SU-DHL-6 (cell line): ENCODE measurements at regions not wholly inside any gene's neighbourhood (a gene's known extent, or its start where the extent isn't known, plus 50 kb on each side); places are given as distances from the start of the nearest gene placed in this dataset.

ENCODE experiments used
- H2AFZ ChIP-seq: fragments of 200-600 bp; sonication (generic); 2 replicates; pipeline ENCODE4 v1.6.1; 2014; ENCODE audit warnings: low read depth, mild to moderate bottlenecking, moderate library complexity, mixed read lengths, antibody characterized with exemption, low read length; ENCODE audit not compliant: severe bottlenecking
- H3F3A ChIP-seq: fragments of 200-600 bp; shearing (Covaris generic); 2 replicates; pipeline ENCODE4 v1.6.0; 2016; ENCODE audit warnings: antibody characterized with exemption, mild to moderate bottlenecking; ENCODE audit not compliant: insufficient read depth
- H3K27ac ChIP-seq: fragments of 200-600 bp; sonication (generic); 2 replicates; pipeline ENCODE4 v1.5.1; 2016; ENCODE audit warnings: low read depth, mild to moderate bottlenecking, low read length, moderate library complexity, mixed read lengths
- H3K27me3 ChIP-seq: fragments of 200-600 bp; sonication (generic), shearing (Covaris generic); 2 replicates; pipeline ENCODE4 v1.6.0; 2014; ENCODE audit warnings: mild to moderate bottlenecking, low read length
- H3K36me3 ChIP-seq: fragments of 200-600 bp; sonication (generic); 2 replicates; pipeline ENCODE4 v1.6.1; 2014; ENCODE audit warnings: mild to moderate bottlenecking, low read length, mixed read lengths
- H3K4me2 ChIP-seq: fragments of 300-600, 200-600 bp; shearing (Covaris generic), sonication (generic); 2 replicates; pipeline ENCODE4 v1.6.0; 2014; ENCODE audit warnings: low read length, low read depth, mild to moderate bottlenecking; ENCODE audit not compliant: poor library complexity, severe bottlenecking
- H3K4me3 ChIP-seq: fragments of 200-600 bp; sonication (generic); 2 replicates; pipeline ENCODE4 v1.5.1; 2014; ENCODE audit warnings: antibody characterized with exemption, low read length, mild to moderate bottlenecking, mixed read lengths; ENCODE audit not compliant: insufficient read depth, poor library complexity, severe bottlenecking
- H3K79me2 ChIP-seq: fragments of 200-600 bp; sonication (generic); 2 replicates; pipeline ENCODE4 v1.6.1; 2014; ENCODE audit warnings: mild to moderate bottlenecking, low read length, moderate library complexity; ENCODE audit not compliant: insufficient read depth
- H3K9ac ChIP-seq: fragments of 200-600 bp; sonication (generic); 2 replicates; pipeline ENCODE4 v1.7.0; 2014; ENCODE audit warnings: mild to moderate bottlenecking, low read length
- H3K9me2 ChIP-seq: fragments of 200-600 bp; sonication (generic); replicated peaks from 2 replicates; pipeline ENCODE4 v1.6.1; 2014; ENCODE audit warnings: low read length; ENCODE audit not compliant: insufficient read depth
- H3K9me3 ChIP-seq: fragments of 200-600 bp; sonication (generic); 2 replicates; pipeline ENCODE4 v1.6.1; 2014; ENCODE audit warnings: low read length, mixed read lengths; ENCODE audit not compliant: insufficient read depth
- H4K20me1 ChIP-seq: fragments of 200-600 bp; sonication (generic); 2 replicates; pipeline ENCODE4 v1.6.1; 2014; ENCODE audit warnings: low read depth, mild to moderate bottlenecking, antibody characterized with exemption, low read length, moderate library complexity, mixed read lengths
- EZH2phosphoT487 ChIP-seq: fragments of 200-600 bp; sonication (generic), shearing (Covaris generic); conservative IDR thresholded peaks from 2 replicates; pipeline ENCODE4 v1.6.1; 2018; ENCODE audit warnings: mild to moderate bottlenecking, antibody characterized with exemption, low read length, moderate library complexity, mixed read lengths
- TF ChIP-seq, protein P1 (sequence below): fragments of 200-600 bp; sonication (generic); IDR thresholded peaks from one replicate; pipeline ENCODE4 v1.5.1; 2017; ENCODE audit warnings: antibody characterized with exemption, mild to moderate bottlenecking, low read length, moderate library complexity; ENCODE audit not compliant: insufficient read depth, poor library complexity, severe bottlenecking

GRCh38 chr10:78654047-78654590 lies 414.6 kb upstream of the ZMIZ1 start:
- no peaks in the 10 kb centered on the region for H4K20me1 ChIP-seq
- H3K9me2 ChIP-seq: no peaks in the 10 kb centered on the region
- H3K9ac ChIP-seq: no peak overlapping the region
- H3K79me2 ChIP-seq: no peaks in the 10 kb centered on the region
- peaks cover 12% of the 10 kb centered on the region for H3F3A ChIP-seq
- H3K4me2 ChIP-seq: no peak overlapping the region
- H3K4me3 ChIP-seq: no peak overlapping the region
- no peak overlapping the region for H3K27ac ChIP-seq
- H3K27me3 ChIP-seq: no peaks in the 10 kb centered on the region
- H3K36me3 ChIP-seq: no peaks in the 10 kb centered on the region
- no peaks in the 10 kb centered on the region for H3K9me3 ChIP-seq
- TF ChIP-seq, protein P1, sequence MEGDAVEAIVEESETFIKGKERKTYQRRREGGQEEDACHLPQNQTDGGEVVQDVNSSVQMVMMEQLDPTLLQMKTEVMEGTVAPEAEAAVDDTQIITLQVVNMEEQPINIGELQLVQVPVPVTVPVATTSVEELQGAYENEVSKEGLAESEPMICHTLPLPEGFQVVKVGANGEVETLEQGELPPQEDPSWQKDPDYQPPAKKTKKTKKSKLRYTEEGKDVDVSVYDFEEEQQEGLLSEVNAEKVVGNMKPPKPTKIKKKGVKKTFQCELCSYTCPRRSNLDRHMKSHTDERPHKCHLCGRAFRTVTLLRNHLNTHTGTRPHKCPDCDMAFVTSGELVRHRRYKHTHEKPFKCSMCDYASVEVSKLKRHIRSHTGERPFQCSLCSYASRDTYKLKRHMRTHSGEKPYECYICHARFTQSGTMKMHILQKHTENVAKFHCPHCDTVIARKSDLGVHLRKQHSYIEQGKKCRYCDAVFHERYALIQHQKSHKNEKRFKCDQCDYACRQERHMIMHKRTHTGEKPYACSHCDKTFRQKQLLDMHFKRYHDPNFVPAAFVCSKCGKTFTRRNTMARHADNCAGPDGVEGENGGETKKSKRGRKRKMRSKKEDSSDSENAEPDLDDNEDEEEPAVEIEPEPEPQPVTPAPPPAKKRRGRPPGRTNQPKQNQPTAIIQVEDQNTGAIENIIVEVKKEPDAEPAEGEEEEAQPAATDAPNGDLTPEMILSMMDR: no peak
- TF ChIP-seq EZH2phosphoT487: no peak
- no peak overlapping the region for H2AFZ ChIP-seq

DNA sequence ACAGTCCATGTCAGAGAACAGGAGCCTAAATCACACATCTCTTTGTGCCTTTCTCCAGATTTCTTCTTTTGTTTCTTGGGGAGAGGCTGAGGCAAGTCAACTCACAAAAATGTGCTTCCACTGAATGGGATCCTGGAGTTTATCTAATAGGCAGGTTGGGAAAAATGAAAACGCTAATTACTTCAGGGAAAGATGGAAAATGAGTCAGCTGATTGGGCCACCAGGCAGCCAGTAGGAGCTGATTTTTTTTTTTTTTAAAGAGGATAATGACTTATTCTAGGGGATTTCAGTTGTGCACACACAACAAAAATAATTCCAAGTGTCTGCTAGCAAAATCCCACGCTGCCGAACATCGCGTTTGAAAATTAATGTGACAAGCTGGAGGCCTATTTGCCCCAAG lies 412.8 kb upstream of the ZMIZ1 start:
- no peak overlapping the region for H3K4me3 ChIP-seq
- no peaks in the 10 kb centered on the region for H3K36me3 ChIP-seq
- no peak overlapping the region for H3K27ac ChIP-seq
- TF ChIP-seq EZH2phosphoT487: no peak
- TF ChIP-seq, protein P1: no peak
- H2AFZ ChIP-seq: no peak overlapping the region
- H3K27me3 ChIP-seq: no peaks in the 10 kb centered on the region
- no peaks in the 10 kb centered on the region for H3K9me2 ChIP-seq
- H3K79me2 ChIP-seq: no peaks in the 10 kb centered on the region
- no peaks in the 10 kb centered on the region for H4K20me1 ChIP-seq
- no peak overlapping the region for H3K9ac ChIP-seq
- H3K4me2 ChIP-seq: no peak overlapping the region
- peaks cover 16% of the 10 kb centered on the region for H3F3A ChIP-seq
- no peaks in the 10 kb centered on the region for H3K9me3 ChIP-seq

GRCh38 chr10:78656417-78657162 lies 412.2 kb upstream of the ZMIZ1 start:
- Histone ChIP-seq H3K9ac (no peak overlapping the region), H3K27me3 (no peaks in the 10 kb centered on the region), H4K20me1 (no peaks in the 10 kb centered on the region), H3K9me3 (no peaks in the 10 kb centered on the region), H3K79me2 (no peaks in the 10 kb centered on the region), H3K9me2 (no peaks in the 10 kb centered on the region), H2AFZ (no peak overlapping the region), H3F3A (peaks cover 16% of the 10 kb centered on the region), H3K27ac (no peak overlapping the region), H3K36me3 (no peaks in the 10 kb centered on the region), H3K4me3 (no peak overlapping the region), H3K4me2 (no peak overlapping the region)
- TF ChIP-seq, protein P1: no peak
- TF ChIP-seq EZH2phosphoT487: no peak
